GM23248 (cell line): ENCODE measurements at regions not wholly inside any gene's neighbourhood (a gene's known extent, or its start where the extent isn't known, plus 50 kb on each side); places are given as distances from the start of the nearest gene placed in this dataset.

Experiments used
- DNase-seq: peaks from one replicate; pipeline ENCODE4 v3.0.0-alpha.2; 2015
- H2AFZ ChIP-seq: fragments of 200-600 bp; sonication (generic); 2 replicates; pipeline ENCODE4 v1.6.1; 2016; ENCODE audit warnings: antibody characterized with exemption
- H3F3A ChIP-seq: fragments of 200-600 bp; sonication (generic); 2 replicates; pipeline ENCODE4 v1.6.1; 2016; ENCODE audit warnings: mild to moderate bottlenecking, antibody characterized with exemption, mixed run types; ENCODE audit not compliant: insufficient read depth
- H3K27ac ChIP-seq: fragments of 200-600 bp; sonication (generic); 2 replicates; pipeline ENCODE4 v1.5.1; 2016; ENCODE audit warnings: mild to moderate bottlenecking
- H3K27me3 ChIP-seq: fragments of 200-600 bp; sonication (generic); replicated peaks from 2 replicates; pipeline ENCODE4 v1.6.1; 2016; ENCODE audit warnings: mild to moderate bottlenecking; ENCODE audit not compliant: insufficient read depth
- H3K36me3 ChIP-seq: fragments of 200-600 bp; sonication (generic); 2 replicates; pipeline ENCODE4 v1.6.1; 2016; ENCODE audit warnings: low read depth, mild to moderate bottlenecking
- H3K4me1 ChIP-seq: fragments of 200-600 bp; sonication (generic); 2 replicates; pipeline ENCODE4 v1.6.1; 2016; ENCODE audit warnings: mild to moderate bottlenecking; ENCODE audit not compliant: insufficient read depth
- H3K4me2 ChIP-seq: fragments of 200-600 bp; sonication (generic); one replicate; pipeline ENCODE4 v1.6.1; 2016; ENCODE audit warnings: mild to moderate bottlenecking; ENCODE audit not compliant: unreplicated experiment
- H3K4me3 ChIP-seq: fragments of 200-600 bp; sonication (generic); 2 replicates; pipeline ENCODE4 v1.5.1; 2016; ENCODE audit warnings: mild to moderate bottlenecking
- H3K79me2 ChIP-seq: fragments of 200-600 bp; sonication (generic); 2 replicates; pipeline ENCODE4 v1.6.1; 2016; ENCODE audit warnings: mild to moderate bottlenecking; ENCODE audit not compliant: insufficient read depth
- H3K9ac ChIP-seq: fragments of 200-600 bp; sonication (generic); 2 replicates; pipeline ENCODE4 v1.6.1; 2016; ENCODE audit warnings: mild to moderate bottlenecking
- H3K9me2 ChIP-seq: fragments of 200-600 bp; sonication (generic); 2 replicates; pipeline ENCODE4 v1.6.1; 2016; ENCODE audit warnings: mixed run types, mild to moderate bottlenecking, moderate library complexity; ENCODE audit not compliant: insufficient read depth
- H3K9me3 ChIP-seq: fragments of 200-600 bp; sonication (generic); one replicate; pipeline ENCODE4 v1.6.1; 2017; ENCODE audit warnings: low read depth
- H4K20me1 ChIP-seq: fragments of 200-600 bp; sonication (generic); 2 replicates; pipeline ENCODE4 v1.6.0; 2016; ENCODE audit not compliant: insufficient read depth
- EZH2 ChIP-seq: fragments of 200-600 bp; sonication (generic); IDR thresholded peaks from 2 replicates; pipeline ENCODE4 v1.6.1; 2018; ENCODE audit warnings: antibody characterized with exemption, mild to moderate bottlenecking; ENCODE audit not compliant: insufficient read depth, poor library complexity, severe bottlenecking
- EZH2phosphoT487 ChIP-seq: fragments of 200-600 bp; sonication (generic); IDR thresholded peaks from 2 replicates; pipeline ENCODE4 v1.6.1; 2018; ENCODE audit warnings: antibody characterized with exemption, moderate library complexity, mild to moderate bottlenecking, low read depth; ENCODE audit not compliant: insufficient read depth
- WGBS, 2 experiments: methylation state at CpG; one replicate each; pipeline ENCODE4 v1.1.6; 2015 to 2017; ENCODE audit warnings: low lambda C conversion rate in 2 of 2, low coverage in 1 of 2; ENCODE audit errors: missing lambda C conversion rate in 2 of 2; 5-methylcytosine and 5-hydroxymethylcytosine counted together
- in situ Hi-C: fragments of 300-500 bp; cut with MboI; formaldehyde crosslinking; loops from 2 replicates; pipeline ENCODE4 v1.15.0; 2020

GRCh38 chr1:219304227-219305226, 130.8 kb downstream of the LYPLAL1 start:
- Histone ChIP-seq H4K20me1 (no peaks in the 10 kb centered on the region), H3K4me1 (peaks cover 24% of the 10 kb centered on the region), H3K9me3 (no peaks in the 10 kb centered on the region), H3K9ac (no peak overlapping the region), H3K4me3 (no peak overlapping the region), H3K36me3 (no peaks in the 10 kb centered on the region), H3F3A (no peaks in the 10 kb centered on the region), H3K9me2 (no peaks in the 10 kb centered on the region), H2AFZ (no peak overlapping the region), H3K79me2 (no peaks in the 10 kb centered on the region), H3K4me2 (peak overlapping the region; percentile 43), H3K27me3 (no peaks in the 10 kb centered on the region), H3K27ac (no peak overlapping the region)
- DNase-seq: peak; percentile 81
- WGBS, 2 experiments: 58 to 65% methylated on average over 9 of the region's 9 CpGs
- in situ Hi-C loops: no loop called here
- TF ChIP-seq EZH2: no peak
- no peak for TF ChIP-seq EZH2phosphoT487

- no peaks in the 10 kb centered on the region for H3K9me3 ChIP-seq
- H3K4me2 ChIP-seq: no peak overlapping the region
- H4K20me1 ChIP-seq: no peaks in the 10 kb centered on the region
- no peaks in the 10 kb centered on the region for H3K27me3 ChIP-seq
- H3F3A ChIP-seq: peaks cover 11% of the 10 kb centered on the region
- H3K9ac ChIP-seq: no peak overlapping the region
- WGBS, 2 experiments: 9 to 34% methylated on average over 1 of the region's 1 CpG
- in situ Hi-C loops: no loop called here
- peaks cover 38% of the 10 kb centered on the region for H3K4me1 ChIP-seq
- TF ChIP-seq EZH2 (no peak), EZH2phosphoT487 (no peak)
- no peaks in the 10 kb centered on the region for H3K36me3 ChIP-seq
- H3K4me3 ChIP-seq: no peak overlapping the region
- no peaks in the 10 kb centered on the region for H3K79me2 ChIP-seq
- H3K27ac ChIP-seq: no peak overlapping the region
- no peaks in the 10 kb centered on the region for H3K9me2 ChIP-seq
- DNase-seq: peak; percentile 17
- no peak overlapping the region for H2AFZ ChIP-seq
These were observed 129.0 kb downstream of the LYPLAL1 start for GRCh38 chr1:219302697-219303096.

- H3K9me2 ChIP-seq: no peaks in the 10 kb centered on the region
- no peak overlapping the region for H3K4me3 ChIP-seq
- H3K27me3 ChIP-seq: no peaks in the 10 kb centered on the region
- no peak overlapping the region for H3K9ac ChIP-seq
- peak; percentile 55 for DNase-seq
- TF ChIP-seq EZH2phosphoT487: no peak
- no peak for TF ChIP-seq EZH2
- H3K4me1 ChIP-seq: peaks cover 35% of the 10 kb centered on the region
- WGBS, 2 experiments: 55 to 57% methylated on average over 4 of the region's 4 CpGs
- H3K36me3 ChIP-seq: no peaks in the 10 kb centered on the region
- no peak overlapping the region for H3K4me2 ChIP-seq
- peaks cover 11% of the 10 kb centered on the region for H3F3A ChIP-seq
- no peaks in the 10 kb centered on the region for H3K79me2 ChIP-seq
- H3K27ac ChIP-seq: no peak overlapping the region
- in situ Hi-C loops: no loop called here
- H2AFZ ChIP-seq: no peak overlapping the region
- no peaks in the 10 kb centered on the region for H4K20me1 ChIP-seq
- H3K9me3 ChIP-seq: no peaks in the 10 kb centered on the region
These were observed 125.7 kb downstream of the LYPLAL1 start for GRCh38 chr1:219299420-219299819.

GRCh38 chr1:219298571-219299148, 125.0 kb downstream of the LYPLAL1 start:
- H3K4me1 ChIP-seq: peaks cover 28% of the 10 kb centered on the region; the same call in 1 of the 2 replicates
- no peak overlapping the region for H3K4me2 ChIP-seq
- H3K36me3 ChIP-seq: no peaks in the 10 kb centered on the region

More at GRCh38 chr1:219298571-219299148, 125.0 kb downstream of the LYPLAL1 start:
- Histone ChIP-seq H3K27me3 (no peaks in the 10 kb centered on the region), H3K27ac (0 out of 2 replicates have a peak overlapping the region, but pooled peaks have one; percentile 0), H3K9me2 (no peaks in the 10 kb centered on the region), H3F3A (peaks cover 11% of the 10 kb centered on the region), H3K9me3 (no peaks in the 10 kb centered on the region), H3K79me2 (no peaks in the 10 kb centered on the region), H4K20me1 (no peaks in the 10 kb centered on the region), H3K9ac (no peak overlapping the region), H2AFZ (no peak overlapping the region), H3K4me3 (no peak overlapping the region)
- WGBS, 2 experiments: 26 to 28% methylated on average over 4 of the region's 4 CpGs
- no peak for TF ChIP-seq EZH2phosphoT487
- no peak for TF ChIP-seq EZH2
- in situ Hi-C loops: no loop called here
- DNase-seq: peak; percentile 45
